ENCODE measurements at regions not wholly inside any gene's neighbourhood (a gene's known extent, or its start where the extent isn't known, plus 50 kb on each side); places are given as distances from the start of the nearest gene placed in this dataset.
"Not testable (repeated sequence)": the region's sequence is repeated elsewhere in the genome, so short reads cannot be mapped to it uniquely, and the experiment has no call there.

DNA sequence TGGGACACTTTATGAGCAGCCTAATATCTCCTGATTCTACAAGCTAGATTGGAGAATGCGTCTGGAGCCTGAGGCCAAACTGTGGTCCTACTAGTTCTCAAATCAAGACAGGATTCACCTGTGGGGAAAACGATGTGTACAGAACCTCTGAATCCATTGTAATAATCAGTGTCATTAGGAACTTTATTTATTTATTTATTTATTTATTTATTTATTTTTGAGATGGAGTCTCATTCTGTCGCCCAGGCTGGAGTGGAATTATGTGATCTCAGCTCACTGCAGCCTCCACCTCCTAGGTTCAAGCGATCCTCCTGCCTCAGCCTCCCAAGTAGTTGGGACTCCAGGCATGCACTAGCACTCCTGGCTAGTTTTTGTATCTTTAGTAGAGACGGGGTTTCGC is 52.6 kb upstream of the KIF26B start:
- DNase-seq; H3K27me3 Mint-ChIP-seq; H3K27ac Mint-ChIP-seq; H3K9me3 Mint-ChIP-seq; H3K4me3 Mint-ChIP-seq; intact Hi-C loops (cut with micrococcal nuclease); H3K4me1 Mint-ChIP-seq; H3K36me3 Mint-ChIP-seq (ENCODE audit: low read depth): not testable (repeated sequence)

DNA sequence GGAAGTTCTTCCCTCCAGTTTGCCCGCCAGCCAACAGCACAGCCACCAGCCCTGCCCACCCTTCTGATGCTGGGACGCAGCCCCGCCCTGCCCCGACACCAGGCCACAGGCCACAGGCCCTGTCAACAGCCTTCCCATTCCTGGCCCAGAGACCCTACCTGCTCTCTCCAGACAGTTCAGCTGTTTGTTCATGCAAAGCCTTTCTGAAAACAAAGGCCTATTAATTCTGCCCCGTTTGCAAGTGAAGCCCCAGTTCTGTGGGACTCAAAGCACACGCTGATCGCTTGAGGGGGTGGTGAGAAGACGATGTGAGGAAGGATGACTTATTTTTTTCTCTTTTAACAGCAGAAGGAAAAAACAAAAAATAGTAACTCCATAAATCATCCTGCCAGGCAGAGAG is 55.4 kb upstream of the KIF26B start:
- no peak for DNase-seq
- no peak overlapping the region for H3K27ac Mint-ChIP-seq
- H3K36me3 Mint-ChIP-seq (ENCODE audit: low read depth): no peaks in the 10 kb centered on the region
- H3K9me3 Mint-ChIP-seq: no peaks in the 10 kb centered on the region
- intact Hi-C loops (cut with micrococcal nuclease): no loop called here
- no peaks in the 10 kb centered on the region for H3K4me1 Mint-ChIP-seq
- no peak overlapping the region for H3K4me3 Mint-ChIP-seq
- no peaks in the 10 kb centered on the region for H3K27me3 Mint-ChIP-seq

DNA sequence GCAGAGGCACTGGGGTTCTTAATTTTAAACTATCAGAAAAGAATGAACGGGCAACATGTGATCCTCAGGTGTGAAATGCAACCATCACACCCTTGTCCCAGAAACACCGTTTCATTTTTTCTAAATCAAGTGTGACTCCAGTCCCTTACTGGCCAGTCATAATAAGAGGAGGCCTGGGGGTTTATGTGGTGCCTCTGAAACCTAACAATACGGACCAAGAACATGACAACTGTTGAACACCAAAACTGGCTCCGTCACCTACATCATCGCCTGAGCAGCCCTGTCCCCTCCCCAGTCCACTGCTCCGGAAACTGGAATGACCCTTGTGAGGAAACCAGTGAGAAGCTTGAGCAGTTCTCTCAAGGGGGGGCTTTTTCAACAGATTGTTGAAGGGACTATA is 55.9 kb upstream of the KIF26B start:
- H3K9me3 Mint-ChIP-seq: no peaks in the 10 kb centered on the region
- no peaks in the 10 kb centered on the region for H3K4me1 Mint-ChIP-seq
- no peaks in the 10 kb centered on the region for H3K27me3 Mint-ChIP-seq
- no peak overlapping the region for H3K27ac Mint-ChIP-seq
- DNase-seq: no peak
- H3K36me3 Mint-ChIP-seq (ENCODE audit: low read depth): no peaks in the 10 kb centered on the region
- no peak overlapping the region for H3K4me3 Mint-ChIP-seq
- intact Hi-C loops (cut with micrococcal nuclease): no loop called here

DNA sequence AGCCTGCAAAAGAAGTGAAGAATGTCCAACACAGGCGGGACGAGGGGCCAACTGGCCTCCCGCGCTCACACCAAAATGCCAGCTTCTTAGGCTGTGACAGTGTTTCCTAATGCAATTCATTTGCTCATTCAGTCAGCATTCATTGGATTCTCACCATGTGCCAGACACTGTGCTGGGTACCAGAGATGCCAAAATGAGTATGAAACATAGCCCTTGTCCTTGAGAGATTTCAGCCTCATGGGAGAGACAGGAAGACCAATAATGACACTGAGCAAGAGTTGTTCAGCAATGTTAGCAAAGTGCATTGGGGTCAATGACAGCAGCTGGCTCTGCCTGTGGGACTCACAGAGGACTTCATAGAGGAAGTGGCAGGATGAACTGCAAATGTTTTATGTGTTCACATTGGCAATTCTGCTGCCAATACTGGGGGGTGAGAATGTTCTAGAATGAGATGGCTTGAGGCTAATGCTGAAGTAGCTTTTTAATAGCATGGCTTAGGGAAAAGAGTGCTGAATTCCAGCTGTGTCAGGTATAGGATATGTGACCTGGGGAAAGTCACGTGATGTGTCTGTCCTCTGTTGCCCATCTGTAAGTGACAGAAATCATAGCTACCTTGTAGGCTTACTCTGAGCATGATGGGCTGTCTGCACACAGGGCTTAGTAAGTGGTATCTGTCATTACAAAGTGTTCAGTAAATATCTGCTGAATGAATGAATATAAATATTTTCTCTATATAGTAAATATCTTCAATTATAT is 58.3 kb upstream of the KIF26B start:
- intact Hi-C loops (cut with micrococcal nuclease): no loop called here
- DNase-seq: no peak
- Mint-ChIP-seq H3K9me3 (no peaks in the 10 kb centered on the region), H3K27ac (no peak overlapping the region), H3K27me3 (no peaks in the 10 kb centered on the region), H3K4me3 (no peak overlapping the region), H3K36me3 (ENCODE audit: low read depth) (no peaks in the 10 kb centered on the region), H3K4me1 (no peaks in the 10 kb centered on the region)

DNA sequence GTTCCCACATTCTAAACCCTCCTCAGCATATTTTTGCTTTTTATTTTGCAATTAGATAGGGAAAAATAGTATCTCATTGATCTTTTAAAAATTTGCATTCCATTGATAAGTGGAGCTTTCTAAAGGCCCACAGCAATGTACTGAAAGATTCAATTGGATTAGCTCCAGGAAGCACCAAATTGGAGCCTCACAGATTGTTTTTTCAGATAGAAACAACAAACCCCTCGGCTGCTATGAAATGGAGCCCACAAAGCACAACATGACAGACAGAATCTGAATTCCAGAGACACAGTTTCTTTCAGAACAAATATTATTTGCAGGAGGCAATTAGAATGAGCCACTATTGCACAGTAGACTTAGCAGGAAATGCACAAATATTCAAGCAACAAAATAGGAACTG is 58.9 kb upstream of the KIF26B start:
- H3K9me3 Mint-ChIP-seq: no peaks in the 10 kb centered on the region
- intact Hi-C loops (cut with micrococcal nuclease): no loop called here
- H3K4me3 Mint-ChIP-seq: no peak overlapping the region
- no peak overlapping the region for H3K27ac Mint-ChIP-seq
- H3K36me3 Mint-ChIP-seq (ENCODE audit: low read depth): no peaks in the 10 kb centered on the region
- no peaks in the 10 kb centered on the region for H3K27me3 Mint-ChIP-seq
- DNase-seq: no peak
- no peaks in the 10 kb centered on the region for H3K4me1 Mint-ChIP-seq

DNA sequence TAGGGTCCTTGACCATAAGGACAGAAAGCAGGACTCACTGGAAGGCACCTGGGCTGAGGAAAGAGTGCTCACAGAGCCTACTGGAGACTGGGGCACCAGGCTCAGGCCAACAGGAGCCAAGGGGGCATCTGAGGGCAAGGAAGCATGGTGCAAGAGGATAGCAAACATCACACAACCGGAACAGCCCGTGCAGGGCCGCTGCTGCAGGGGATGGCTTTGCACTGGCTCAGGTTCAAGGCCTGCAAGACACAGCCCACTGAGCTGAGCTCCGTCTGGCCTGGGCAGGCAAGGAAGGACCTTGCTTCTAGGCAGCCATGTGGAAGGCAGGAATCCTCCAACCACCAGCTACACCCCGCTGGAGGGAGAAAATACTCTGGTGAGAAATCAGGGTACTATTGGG is 59.8 kb upstream of the KIF26B start:
- no peaks in the 10 kb centered on the region for H3K4me1 Mint-ChIP-seq
- H3K4me3 Mint-ChIP-seq: no peak overlapping the region
- H3K27me3 Mint-ChIP-seq: no peaks in the 10 kb centered on the region
- no peaks in the 10 kb centered on the region for H3K9me3 Mint-ChIP-seq
- no peaks in the 10 kb centered on the region for H3K36me3 Mint-ChIP-seq (ENCODE audit: low read depth)
- intact Hi-C loops (cut with micrococcal nuclease): no loop called here
- H3K27ac Mint-ChIP-seq: no peak overlapping the region
- DNase-seq: no peak

DNA sequence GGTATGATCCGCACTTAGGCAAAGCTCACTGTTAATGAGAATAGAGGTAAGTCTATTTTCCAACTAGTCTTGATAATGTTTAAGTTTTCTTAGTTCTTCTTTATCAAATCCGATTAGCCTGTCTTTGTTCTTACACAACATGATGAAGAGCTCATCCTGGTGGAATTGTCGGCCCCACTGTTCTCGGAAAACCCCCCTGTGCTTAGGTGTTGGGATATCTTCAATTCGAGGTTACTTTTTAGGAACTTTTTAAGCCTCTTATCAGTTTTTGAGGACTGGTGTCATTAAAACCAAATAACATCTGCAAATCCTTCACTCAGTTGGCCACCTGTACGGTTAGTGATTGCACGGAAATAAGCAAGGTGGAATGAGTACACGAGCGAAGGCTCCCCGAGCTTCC is 60.7 kb upstream of the KIF26B start:
- Mint-ChIP-seq H3K36me3 (ENCODE audit: low read depth) (no peaks in the 10 kb centered on the region), H3K27me3 (no peaks in the 10 kb centered on the region), H3K4me1 (no peaks in the 10 kb centered on the region), H3K9me3 (no peaks in the 10 kb centered on the region), H3K27ac (no peak overlapping the region), H3K4me3 (no peak overlapping the region)
- intact Hi-C loops (cut with micrococcal nuclease): no loop called here
- no peak for DNase-seq

DNA sequence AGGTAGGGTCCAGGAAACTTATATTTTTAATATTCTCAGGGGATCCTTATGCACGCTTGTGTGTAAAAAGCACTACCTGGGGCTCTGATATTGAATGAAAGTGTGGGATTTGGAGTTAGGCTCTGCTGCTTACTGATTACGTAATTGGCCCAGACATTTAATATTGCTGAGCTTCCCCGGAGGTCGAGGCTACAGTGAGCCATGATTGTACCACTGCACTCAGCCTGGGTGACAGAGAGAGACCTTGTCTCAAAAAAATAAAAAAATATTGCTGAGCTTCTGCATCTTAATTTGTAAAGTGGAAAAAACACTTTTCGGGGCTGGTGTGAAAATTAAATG is 62.2 kb upstream of the KIF26B start:
- no peak overlapping the region for H3K4me3 Mint-ChIP-seq
- H3K27ac Mint-ChIP-seq: no peak overlapping the region
- no peak for DNase-seq
- H3K27me3 Mint-ChIP-seq: no peaks in the 10 kb centered on the region
- no peaks in the 10 kb centered on the region for H3K36me3 Mint-ChIP-seq (ENCODE audit: low read depth)
- H3K4me1 Mint-ChIP-seq: no peaks in the 10 kb centered on the region
- intact Hi-C loops (cut with micrococcal nuclease): no loop called here
- no peaks in the 10 kb centered on the region for H3K9me3 Mint-ChIP-seq

DNA sequence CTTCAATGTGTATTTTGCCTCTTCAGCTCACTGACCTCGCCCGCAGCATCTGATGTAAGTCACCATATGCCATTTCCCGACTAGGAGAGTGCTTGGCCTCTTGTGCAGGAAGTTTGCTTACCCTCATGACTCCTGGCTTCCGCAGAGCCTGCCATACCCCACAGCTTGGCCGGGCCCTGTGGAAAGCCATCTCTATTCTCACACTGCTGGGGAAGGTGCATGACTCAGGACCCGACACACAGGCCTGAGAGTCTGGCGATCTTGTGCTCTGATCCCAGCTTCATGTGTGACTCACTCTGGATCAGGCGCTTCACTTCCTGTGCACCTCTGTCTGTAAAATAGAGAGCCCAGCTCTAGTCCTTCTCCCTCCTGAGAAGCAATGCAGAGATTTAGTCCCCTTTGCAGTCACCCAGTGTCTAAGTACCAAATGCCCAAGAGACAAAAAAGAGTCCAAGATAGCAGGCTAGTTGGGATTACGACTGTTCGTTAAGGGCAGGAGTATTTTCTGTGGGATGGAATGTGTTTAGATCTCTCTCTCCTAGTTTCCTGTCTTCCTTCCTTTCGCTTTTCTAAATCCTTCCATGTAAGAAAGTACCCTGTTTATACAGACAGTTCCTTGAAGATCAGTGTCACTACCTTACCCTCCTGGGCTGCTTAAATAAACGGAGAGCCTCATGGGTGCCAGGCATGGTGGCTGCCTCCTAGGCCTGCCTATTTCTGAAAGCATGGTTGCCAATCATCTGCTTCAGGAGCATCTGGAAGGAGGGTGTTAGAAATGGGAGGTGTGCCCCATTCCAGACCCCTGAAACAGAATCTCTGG is 62.8 kb upstream of the KIF26B start:
- no peaks in the 10 kb centered on the region for H3K27me3 Mint-ChIP-seq
- H3K36me3 Mint-ChIP-seq (ENCODE audit: low read depth): no peaks in the 10 kb centered on the region
- no peak for DNase-seq
- no peaks in the 10 kb centered on the region for H3K4me1 Mint-ChIP-seq
- intact Hi-C loops (cut with micrococcal nuclease): no loop called here
- no peaks in the 10 kb centered on the region for H3K9me3 Mint-ChIP-seq
- H3K4me3 Mint-ChIP-seq: no peak overlapping the region
- no peak overlapping the region for H3K27ac Mint-ChIP-seq

DNA sequence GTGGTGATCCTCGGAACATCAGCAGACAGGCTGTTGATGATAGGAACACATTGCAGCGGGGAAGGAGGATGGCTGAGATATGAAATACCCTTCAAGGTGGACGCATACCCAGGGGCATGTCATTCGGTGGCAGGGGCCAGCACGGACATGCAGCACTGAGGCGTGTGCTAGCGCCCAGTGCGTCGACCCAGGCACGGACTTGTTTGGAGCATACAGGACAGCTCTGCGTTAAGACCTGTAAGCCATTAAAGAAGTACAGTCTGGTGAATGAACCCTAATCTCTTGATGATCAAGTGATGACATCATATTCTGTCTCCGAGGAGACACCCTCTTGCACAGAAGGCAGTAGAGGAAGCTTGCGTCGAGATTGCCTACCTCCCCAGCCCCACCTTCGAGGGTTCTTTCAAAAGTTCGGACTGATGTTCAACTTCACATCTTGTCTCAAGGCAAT is 63.6 kb upstream of the KIF26B start:
- H3K9me3 Mint-ChIP-seq: no peaks in the 10 kb centered on the region
- DNase-seq: no peak
- intact Hi-C loops (cut with micrococcal nuclease): no loop called here
- no peaks in the 10 kb centered on the region for H3K4me1 Mint-ChIP-seq
- no peak overlapping the region for H3K4me3 Mint-ChIP-seq
- no peak overlapping the region for H3K27ac Mint-ChIP-seq
- H3K27me3 Mint-ChIP-seq: no peaks in the 10 kb centered on the region
- H3K36me3 Mint-ChIP-seq (ENCODE audit: low read depth): no peaks in the 10 kb centered on the region

DNA sequence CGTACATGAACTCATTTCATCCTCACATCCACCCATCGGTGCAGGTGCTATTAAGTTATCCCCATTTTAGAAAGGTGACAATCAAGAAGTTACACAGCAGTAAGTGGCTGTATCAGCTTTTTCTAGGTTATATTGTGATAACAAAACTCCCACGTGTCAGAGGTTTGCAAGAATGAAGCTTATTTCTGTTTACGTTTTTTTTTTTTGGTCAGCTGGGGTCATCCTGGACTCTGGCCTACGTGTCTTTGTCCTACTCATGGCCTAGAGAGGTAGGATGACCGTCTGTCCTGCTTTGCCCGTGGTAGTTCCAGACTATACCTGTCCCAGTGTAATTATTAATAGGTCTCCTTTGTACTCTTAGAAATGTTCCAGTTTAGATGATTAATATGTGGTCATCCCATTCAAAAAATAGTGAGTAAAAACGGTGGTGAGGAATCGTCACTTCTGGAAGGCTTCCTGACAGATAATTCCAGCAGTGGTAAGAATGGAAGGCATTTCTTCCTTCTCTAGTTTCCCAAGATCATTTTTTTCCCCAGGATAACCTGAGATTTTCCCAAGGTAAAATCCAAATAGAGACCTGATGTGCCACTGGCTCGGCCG is 64.2 kb upstream of the KIF26B start:
- Mint-ChIP-seq H3K27me3 (no peaks in the 10 kb centered on the region), H3K27ac (no peak overlapping the region), H3K4me3 (no peak overlapping the region), H3K4me1 (peaks cover under 1% of the 10 kb centered on the region), H3K36me3 (ENCODE audit: low read depth) (no peaks in the 10 kb centered on the region), H3K9me3 (no peaks in the 10 kb centered on the region)
- intact Hi-C loops (cut with micrococcal nuclease): no loop called here
- no peak for DNase-seq

DNA sequence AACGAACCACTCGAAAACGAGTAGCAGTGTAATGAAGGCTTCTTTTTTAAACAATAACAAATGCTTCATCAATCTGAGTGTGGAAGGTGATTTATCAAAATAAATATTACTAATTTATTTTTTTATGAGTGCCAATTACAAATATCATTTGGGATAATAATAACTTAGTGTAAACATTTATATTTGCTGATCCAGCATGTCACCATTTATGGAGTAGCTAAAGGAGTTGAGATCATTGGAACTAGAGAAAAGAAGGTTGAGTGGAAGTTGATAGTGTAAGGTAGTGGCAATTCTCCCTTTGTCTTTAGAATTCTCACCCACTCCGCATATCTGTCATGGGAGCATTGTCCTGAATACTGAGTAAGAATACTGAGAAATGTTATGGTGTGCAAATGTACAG is 67.1 kb upstream of the KIF26B start:
- intact Hi-C loops (cut with micrococcal nuclease): no loop called here
- Mint-ChIP-seq H3K9me3 (no peaks in the 10 kb centered on the region), H3K27ac (no peak overlapping the region), H3K4me1 (peaks cover 2% of the 10 kb centered on the region), H3K27me3 (no peaks in the 10 kb centered on the region), H3K4me3 (no peak overlapping the region), H3K36me3 (ENCODE audit: low read depth) (no peaks in the 10 kb centered on the region)
- DNase-seq: no peak

DNA sequence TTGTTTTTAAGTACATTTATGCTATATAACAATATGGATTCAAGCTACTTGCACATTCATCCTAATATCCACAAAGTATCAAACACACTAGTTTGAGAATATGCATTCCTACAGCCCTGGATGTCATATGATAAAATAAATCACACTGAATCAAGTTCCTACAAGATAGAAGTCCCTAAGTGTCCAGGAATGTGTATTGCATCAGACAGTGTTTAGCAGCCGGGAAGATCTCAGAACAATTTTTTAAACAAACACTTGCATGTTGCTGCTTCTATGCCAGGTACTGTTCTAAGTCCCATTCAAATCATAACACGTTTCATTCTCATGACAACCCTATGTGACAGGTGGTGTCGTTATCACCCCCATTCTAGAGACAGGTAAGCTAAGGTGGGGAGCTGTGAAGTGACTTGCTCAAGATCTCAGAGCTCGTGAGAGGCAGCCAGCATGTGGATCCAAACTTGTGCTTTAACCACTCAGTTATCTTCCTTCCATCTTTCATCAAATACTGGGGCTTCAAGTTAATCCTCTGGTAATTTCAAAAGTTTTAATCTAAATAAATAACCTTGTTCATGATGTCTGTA is 68.3 kb upstream of the KIF26B start:
- H3K4me1 Mint-ChIP-seq: peaks cover 2% of the 10 kb centered on the region
- intact Hi-C loops (cut with micrococcal nuclease): no loop called here
- H3K36me3 Mint-ChIP-seq (ENCODE audit: low read depth): no peaks in the 10 kb centered on the region
- no peaks in the 10 kb centered on the region for H3K9me3 Mint-ChIP-seq
- no peak overlapping the region for H3K27ac Mint-ChIP-seq
- no peaks in the 10 kb centered on the region for H3K27me3 Mint-ChIP-seq
- no peak overlapping the region for H3K4me3 Mint-ChIP-seq
- no peak for DNase-seq

DNA sequence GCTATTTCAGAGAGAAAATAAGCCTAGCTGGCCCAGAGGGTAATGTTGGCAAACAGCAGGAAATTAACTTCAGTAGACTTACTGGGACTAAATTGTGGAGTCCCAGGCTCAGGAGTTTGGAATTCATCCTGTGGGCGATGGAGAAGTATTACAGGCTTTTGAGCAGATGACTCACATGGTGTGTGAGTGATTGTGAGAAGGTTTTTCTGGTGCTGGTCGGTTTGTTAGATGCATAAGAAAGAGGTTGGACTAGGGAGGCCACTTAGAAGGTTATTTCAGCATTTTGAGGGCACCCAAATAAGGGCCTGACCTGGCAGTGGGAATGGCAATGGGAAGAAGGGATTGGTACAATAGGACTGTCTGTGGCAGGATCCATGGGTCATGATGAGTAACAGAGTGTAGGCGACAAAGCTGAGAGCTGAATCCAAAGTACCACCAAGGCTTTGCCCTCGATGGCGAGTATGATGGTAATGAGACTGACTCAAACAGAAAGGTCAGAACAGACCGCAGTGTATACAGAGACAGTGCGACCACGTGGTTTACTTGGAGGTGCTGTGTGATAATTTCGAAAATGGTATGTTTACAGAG is 69.2 kb upstream of the KIF26B start:
- Mint-ChIP-seq H3K9me3 (no peaks in the 10 kb centered on the region), H3K4me3 (no peak overlapping the region)
- DNase-seq: no peak

More for the DNA sequence above, 69.2 kb upstream of the KIF26B start:
- Mint-ChIP-seq H3K27ac (no peak overlapping the region), H3K36me3 (ENCODE audit: low read depth) (no peaks in the 10 kb centered on the region), H3K4me1 (peaks cover 2% of the 10 kb centered on the region), H3K27me3 (no peaks in the 10 kb centered on the region)
- intact Hi-C loops (cut with micrococcal nuclease): no loop called here
